ENCODE measurements at regions not wholly inside any gene's neighbourhood (a gene's known extent, or its start where the extent isn't known, plus 50 kb on each side); places are given as distances from the start of the nearest gene placed in this dataset.

DNA sequence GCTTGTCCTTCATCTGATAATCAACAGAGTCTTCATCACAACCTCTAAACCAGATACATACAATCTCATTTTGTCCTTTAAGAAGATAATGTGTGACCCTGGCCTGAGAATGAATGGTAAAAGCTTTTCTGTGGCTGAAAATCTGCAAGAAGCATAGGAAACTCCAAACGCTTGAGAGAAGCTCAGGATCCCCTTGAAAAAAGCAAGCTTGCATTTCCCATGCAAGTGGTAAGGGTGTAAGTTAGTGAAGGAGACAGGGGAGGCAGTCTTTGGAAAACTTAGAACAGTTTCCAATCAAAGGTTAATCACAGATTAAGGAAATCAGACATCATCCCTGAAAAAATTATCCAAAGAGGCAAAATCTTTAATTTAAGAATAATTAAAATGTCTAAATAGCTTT is 413.6 kb upstream of the SALL3 start:
- TF ChIP-seq POLR2AphosphoS5 (IDR thresholded peaks at IDR 0.05; ENCODE audit: low read depth, low read length) (no peak), TAF1 (IDR thresholded peaks at IDR 0.05; ENCODE audit: borderline replicate concordance, insufficient read depth, low read length) (no peak), FOXP2 (optimal IDR thresholded peaks at IDR 0.05; ENCODE audit: borderline replicate concordance, extremely low read depth, extremely low read length, insufficient read depth) (no peak)
- TF ChIP-seq, protein P1, sequence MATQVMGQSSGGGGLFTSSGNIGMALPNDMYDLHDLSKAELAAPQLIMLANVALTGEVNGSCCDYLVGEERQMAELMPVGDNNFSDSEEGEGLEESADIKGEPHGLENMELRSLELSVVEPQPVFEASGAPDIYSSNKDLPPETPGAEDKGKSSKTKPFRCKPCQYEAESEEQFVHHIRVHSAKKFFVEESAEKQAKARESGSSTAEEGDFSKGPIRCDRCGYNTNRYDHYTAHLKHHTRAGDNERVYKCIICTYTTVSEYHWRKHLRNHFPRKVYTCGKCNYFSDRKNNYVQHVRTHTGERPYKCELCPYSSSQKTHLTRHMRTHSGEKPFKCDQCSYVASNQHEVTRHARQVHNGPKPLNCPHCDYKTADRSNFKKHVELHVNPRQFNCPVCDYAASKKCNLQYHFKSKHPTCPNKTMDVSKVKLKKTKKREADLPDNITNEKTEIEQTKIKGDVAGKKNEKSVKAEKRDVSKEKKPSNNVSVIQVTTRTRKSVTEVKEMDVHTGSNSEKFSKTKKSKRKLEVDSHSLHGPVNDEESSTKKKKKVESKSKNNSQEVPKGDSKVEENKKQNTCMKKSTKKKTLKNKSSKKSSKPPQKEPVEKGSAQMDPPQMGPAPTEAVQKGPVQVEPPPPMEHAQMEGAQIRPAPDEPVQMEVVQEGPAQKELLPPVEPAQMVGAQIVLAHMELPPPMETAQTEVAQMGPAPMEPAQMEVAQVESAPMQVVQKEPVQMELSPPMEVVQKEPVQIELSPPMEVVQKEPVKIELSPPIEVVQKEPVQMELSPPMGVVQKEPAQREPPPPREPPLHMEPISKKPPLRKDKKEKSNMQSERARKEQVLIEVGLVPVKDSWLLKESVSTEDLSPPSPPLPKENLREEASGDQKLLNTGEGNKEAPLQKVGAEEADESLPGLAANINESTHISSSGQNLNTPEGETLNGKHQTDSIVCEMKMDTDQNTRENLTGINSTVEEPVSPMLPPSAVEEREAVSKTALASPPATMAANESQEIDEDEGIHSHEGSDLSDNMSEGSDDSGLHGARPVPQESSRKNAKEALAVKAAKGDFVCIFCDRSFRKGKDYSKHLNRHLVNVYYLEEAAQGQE (IDR thresholded peaks at IDR 0.05; ENCODE audit: insufficient read depth in 1 of 2, low read depth in 2 of 2, low read length in 2 of 2): no peak
